IPS-18a (cell line): ENCODE measurements at regions not wholly inside any gene's neighbourhood (a gene's known extent, or its start where the extent isn't known, plus 50 kb on each side); places are given as distances from the start of the nearest gene placed in this dataset.
A peak's percentile ranks its signal among the peaks of the same experiment; 100 is the strongest.
"Not testable (repeated sequence)": the region's sequence is repeated elsewhere in the genome, so short reads cannot be mapped to it uniquely, and the experiment has no call there.

ENCODE experiments used
- H3K27ac ChIP-seq: one replicate; pipeline ENCODE4 v1.5.1; 2013; ENCODE audit warnings: low read length
- H3K27me3 ChIP-seq: one replicate; pipeline ENCODE4 v1.6.1; 2013; ENCODE audit warnings: mild to moderate bottlenecking, low read length; ENCODE audit not compliant: control insufficient read depth, insufficient read depth
- H3K36me3 ChIP-seq: one replicate; pipeline ENCODE4 v1.6.1; 2013; ENCODE audit warnings: low read depth, low read length; ENCODE audit not compliant: control insufficient read depth
- H3K4me1 ChIP-seq: one replicate; pipeline ENCODE4 v1.6.1; 2013; ENCODE audit warnings: low read depth, low read length; ENCODE audit not compliant: control insufficient read depth
- H3K4me3 ChIP-seq: one replicate; pipeline ENCODE4 v1.5.1; 2013; ENCODE audit warnings: low read length
- H3K9ac ChIP-seq: one replicate; pipeline ENCODE4 v1.6.1; 2013; ENCODE audit warnings: mild to moderate bottlenecking, low read length, moderate library complexity
- H3K9me3 ChIP-seq: one replicate; pipeline ENCODE4 v1.6.1; 2013; ENCODE audit warnings: low read depth, low read length; ENCODE audit not compliant: control insufficient read depth

GRCh38 chr1:171397851-171398469 lies 84.0 kb downstream of the FMO4 start:
- Histone ChIP-seq H3K27ac (no peak overlapping the region), H3K9me3 (no peaks in the 10 kb centered on the region), H3K4me3 (no peak overlapping the region), H3K36me3 (no peaks in the 10 kb centered on the region), H3K9ac (no peak overlapping the region), H3K27me3 (no peaks in the 10 kb centered on the region), H3K4me1 (peaks cover 3% of the 10 kb centered on the region)

GRCh38 chr1:171403393-171403792 lies 81.9 kb upstream of the PRRC2C start:
- Histone ChIP-seq H3K4me1 (peaks cover 4% of the 10 kb centered on the region), H3K27ac (no peak overlapping the region), H3K36me3 (no peaks in the 10 kb centered on the region), H3K4me3 (no peak overlapping the region), H3K9me3 (no peaks in the 10 kb centered on the region), H3K9ac (no peak overlapping the region), H3K27me3 (no peaks in the 10 kb centered on the region)

GRCh38 chr1:171405391-171405714 lies 80.0 kb upstream of the PRRC2C start:
- H3K9ac ChIP-seq = no peak overlapping the region
- H3K27ac ChIP-seq = no peak overlapping the region
- H3K4me1 ChIP-seq = peaks cover 4% of the 10 kb centered on the region
- H3K9me3 ChIP-seq = no peaks in the 10 kb centered on the region
- no peaks in the 10 kb centered on the region for H3K36me3 ChIP-seq
- no peaks in the 10 kb centered on the region for H3K27me3 ChIP-seq
- H3K4me3 ChIP-seq = no peak overlapping the region

- not testable (repeated sequence) for H3K9ac ChIP-seq, H3K9me3 ChIP-seq, H3K27me3 ChIP-seq
Observed at GRCh38 chr1:171413557-171413956, 71.8 kb upstream of the PRRC2C start.

GRCh38 chr1:171418546-171418945 lies 66.8 kb upstream of the PRRC2C start:
- no peaks in the 10 kb centered on the region for H3K36me3 ChIP-seq
- H3K4me3 ChIP-seq = no peak overlapping the region
- H3K9me3 ChIP-seq = no peaks in the 10 kb centered on the region
- H3K27ac ChIP-seq = no peak overlapping the region
- H3K4me1 ChIP-seq = peaks cover 20% of the 10 kb centered on the region
- H3K9ac ChIP-seq = no peak overlapping the region
- H3K27me3 ChIP-seq = no peaks in the 10 kb centered on the region

More at GRCh38 chr1:171413557-171413956, 71.8 kb upstream of the PRRC2C start:
- not testable (repeated sequence) for H3K4me1 ChIP-seq, H3K27ac ChIP-seq, H3K4me3 ChIP-seq, H3K36me3 ChIP-seq

- H3K27ac ChIP-seq = no peak overlapping the region
- no peak overlapping the region for H3K9ac ChIP-seq
- H3K4me1 ChIP-seq = peaks cover 20% of the 10 kb centered on the region
- no peaks in the 10 kb centered on the region for H3K36me3 ChIP-seq
- H3K9me3 ChIP-seq = no peaks in the 10 kb centered on the region
- peak overlapping the region; percentile 1 for H3K4me3 ChIP-seq
- H3K27me3 ChIP-seq = no peaks in the 10 kb centered on the region
Observed at GRCh38 chr1:171420810-171421209, 64.5 kb upstream of the PRRC2C start.

- H3K36me3 ChIP-seq = no peaks in the 10 kb centered on the region
- H3K9me3 ChIP-seq = peaks cover 5% of the 10 kb centered on the region
- H3K27ac ChIP-seq = peak overlapping the region; percentile 2
- peaks cover 20% of the 10 kb centered on the region for H3K4me1 ChIP-seq
- H3K4me3 ChIP-seq = no peak overlapping the region
- H3K9ac ChIP-seq = no peak overlapping the region
- H3K27me3 ChIP-seq = no peaks in the 10 kb centered on the region
Observed at GRCh38 chr1:171421413-171422020, 63.8 kb upstream of the PRRC2C start.

GRCh38 chr1:171422511-171422910 lies 62.8 kb upstream of the PRRC2C start:
- H3K36me3 ChIP-seq = no peaks in the 10 kb centered on the region
- H3K9ac ChIP-seq = no peak overlapping the region
- H3K27ac ChIP-seq = no peak overlapping the region
- H3K4me3 ChIP-seq = no peak overlapping the region
- H3K9me3 ChIP-seq = peaks cover 8% of the 10 kb centered on the region
- peaks cover 20% of the 10 kb centered on the region for H3K4me1 ChIP-seq
- no peaks in the 10 kb centered on the region for H3K27me3 ChIP-seq

GRCh38 chr1:171424494-171424893 lies 60.8 kb upstream of the PRRC2C start:
- Histone ChIP-seq H3K27me3 (no peaks in the 10 kb centered on the region), H3K9ac (no peak overlapping the region), H3K4me3 (no peak overlapping the region), H3K27ac (no peak overlapping the region), H3K4me1 (peaks cover 20% of the 10 kb centered on the region), H3K9me3 (peaks cover 17% of the 10 kb centered on the region), H3K36me3 (no peaks in the 10 kb centered on the region)

- Histone ChIP-seq H3K27ac (no peak overlapping the region), H3K27me3 (no peaks in the 10 kb centered on the region), H3K9me3 (peaks cover 21% of the 10 kb centered on the region), H3K36me3 (no peaks in the 10 kb centered on the region), H3K4me3 (no peak overlapping the region), H3K9ac (no peak overlapping the region), H3K4me1 (peaks cover 15% of the 10 kb centered on the region)
Observed at GRCh38 chr1:171426645-171427044, 58.7 kb upstream of the PRRC2C start.

- Histone ChIP-seq H3K9ac (no peak overlapping the region), H3K4me3 (no peak overlapping the region), H3K27ac (no peak overlapping the region), H3K27me3 (no peaks in the 10 kb centered on the region), H3K36me3 (no peaks in the 10 kb centered on the region), H3K4me1 (peaks cover 20% of the 10 kb centered on the region), H3K9me3 (peaks cover 21% of the 10 kb centered on the region)
Observed at GRCh38 chr1:171427852-171428471, 57.4 kb upstream of the PRRC2C start.

GRCh38 chr1:171429137-171429536 lies 56.2 kb upstream of the PRRC2C start:
- Histone ChIP-seq H3K4me3 (no peak overlapping the region), H3K27ac (no peak overlapping the region), H3K9me3 (peaks cover 21% of the 10 kb centered on the region), H3K27me3 (no peaks in the 10 kb centered on the region), H3K36me3 (no peaks in the 10 kb centered on the region), H3K9ac (no peak overlapping the region), H3K4me1 (peaks cover 20% of the 10 kb centered on the region)
